Left cardiac atrium (tissue), 4 donors: ENCODE measurements at regions not wholly inside any gene's neighbourhood (a gene's known extent, or its start where the extent isn't known, plus 50 kb on each side); places are given as distances from the start of the nearest gene placed in this dataset.

Experiments used
- ATAC-seq, 2 donors: fragments of 200-7000 bp; cut with Tn5 transposase; one replicate each; pipeline ENCODE4 v1.9.1; 2020; ENCODE audit warnings: mild to moderate bottlenecking in 2 of 2, moderate library complexity in 2 of 2
- DNase-seq: peaks from one replicate; pipeline ENCODE4 v3.0.0-alpha.2; 2020
- intact Hi-C, 2 donors: fragments of 100-400 bp; cut with DNase I; formaldehyde crosslinking; loops; one replicate each; pipeline versions ENCODE4 v1.14.1 to v1.15.1; 2022 to 2023
- donor health status: DM: no; HTN: yes; CAD: no.
- donor health status: DM: no; HTN: yes; CAD: no; lungs with severe emphysema.
- donor health status: DM: yes; HTN: yes; CAD: no.
- donor health status: Dilated cardiomyopathy.

DNA sequence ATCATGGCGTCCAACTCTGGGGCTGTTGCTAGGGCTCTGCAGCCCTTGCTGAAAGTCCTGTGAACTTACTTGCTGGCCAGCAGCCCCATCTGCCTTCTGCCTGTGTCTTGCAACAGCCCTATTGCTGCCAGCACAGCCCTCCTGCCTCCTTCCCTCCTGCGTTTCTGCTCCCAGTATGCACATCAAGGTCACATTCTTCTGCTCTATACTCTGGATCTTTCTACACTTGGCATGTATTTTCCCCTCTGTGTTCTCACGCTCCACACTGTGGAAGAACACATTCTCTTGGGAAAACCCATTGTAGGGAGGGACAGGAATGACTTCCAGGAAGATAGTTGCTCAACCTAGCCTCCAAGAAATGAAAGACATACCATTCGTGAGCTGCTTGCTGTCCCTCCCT is 80.9 kb upstream of the PHACTR2 start:
- ATAC-seq (peak; percentile 60 to 83), DNase-seq (peak; percentile 66)
- intact Hi-C loops = no loop called here

DNA sequence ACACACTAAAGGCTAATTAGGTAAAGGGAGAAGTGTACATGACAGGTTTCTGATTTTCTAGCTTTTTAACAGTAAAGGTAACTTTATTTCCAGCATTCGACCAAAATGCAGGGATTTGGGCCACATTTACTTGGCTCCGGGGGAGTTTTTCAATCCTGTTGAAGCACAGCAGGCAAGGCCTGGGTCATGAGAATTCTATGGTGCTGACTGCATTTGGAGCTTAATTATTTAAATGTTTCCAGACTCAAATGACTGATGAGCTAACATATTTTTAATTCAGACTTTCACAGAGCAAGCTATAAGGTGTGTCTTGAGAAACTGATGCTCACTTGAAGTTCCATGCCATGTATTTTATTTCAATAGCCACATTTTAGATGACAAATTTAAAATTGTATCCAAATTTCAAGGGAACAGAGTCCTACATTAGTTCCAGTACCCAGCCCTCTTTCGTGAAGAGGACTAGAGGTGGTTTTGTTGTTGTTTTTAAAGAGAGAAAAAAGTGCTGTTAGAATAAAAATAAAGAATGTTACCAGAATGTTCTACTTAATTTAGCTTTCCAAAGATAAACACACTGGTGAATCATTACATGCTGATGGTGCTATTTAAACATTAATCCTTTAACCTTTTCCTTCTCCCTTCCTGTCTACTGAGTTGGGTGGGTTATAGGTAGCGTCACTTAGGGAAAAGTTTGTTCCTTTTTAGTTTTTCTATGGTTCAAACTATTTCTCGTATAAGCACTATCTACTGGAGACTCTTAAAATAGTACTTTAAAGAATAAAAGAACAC is 82.3 kb upstream of the PHACTR2 start:
- intact Hi-C loops = no loop called here
- no peak for DNase-seq
- ATAC-seq = no peak

DNA sequence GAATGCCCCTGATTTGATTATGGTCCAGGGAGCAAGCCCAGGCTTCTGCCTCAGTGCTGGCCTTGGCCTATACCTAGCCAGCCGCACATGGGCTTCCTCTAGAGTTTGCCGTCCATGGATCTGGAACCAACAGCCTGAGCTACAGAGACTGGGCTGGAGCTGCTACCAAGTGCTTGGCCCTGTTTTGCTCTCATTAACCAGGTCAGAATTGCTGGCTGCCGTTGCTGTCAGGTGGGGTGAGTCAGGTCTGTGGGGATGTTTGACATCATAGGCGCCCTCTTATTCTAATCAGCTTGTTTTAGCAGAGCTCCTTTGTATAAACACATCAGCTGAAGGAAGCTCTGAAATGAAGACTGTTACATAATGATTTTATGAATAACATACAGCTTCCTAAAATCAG is 83.1 kb upstream of the PHACTR2 start:
- ATAC-seq (peak in 1 of 2 donors; percentile 35), DNase-seq (no peak)
- intact Hi-C loops = no loop called here

DNA sequence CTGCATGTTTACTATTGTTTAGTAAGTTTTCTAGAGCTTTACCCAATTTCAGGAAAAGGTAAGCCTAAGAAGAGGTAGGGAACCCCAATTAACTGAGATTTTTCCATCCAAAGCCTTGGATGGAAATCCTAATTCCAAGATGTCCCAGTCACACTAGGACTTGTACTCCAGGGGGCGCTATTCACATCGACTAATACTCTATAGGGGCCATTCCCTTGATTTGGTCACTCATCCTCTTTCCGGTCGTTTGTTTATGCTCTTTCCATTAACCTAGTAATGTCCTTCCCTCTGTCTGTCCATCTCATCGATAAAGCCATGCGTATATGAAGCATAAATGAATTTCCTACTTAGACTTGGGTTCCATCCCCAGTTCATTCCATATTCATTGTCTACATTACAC is 80.8 kb upstream of the FUCA2 start:
- intact Hi-C loops = no loop called here
- ATAC-seq (no peak), DNase-seq (no peak)

DNA sequence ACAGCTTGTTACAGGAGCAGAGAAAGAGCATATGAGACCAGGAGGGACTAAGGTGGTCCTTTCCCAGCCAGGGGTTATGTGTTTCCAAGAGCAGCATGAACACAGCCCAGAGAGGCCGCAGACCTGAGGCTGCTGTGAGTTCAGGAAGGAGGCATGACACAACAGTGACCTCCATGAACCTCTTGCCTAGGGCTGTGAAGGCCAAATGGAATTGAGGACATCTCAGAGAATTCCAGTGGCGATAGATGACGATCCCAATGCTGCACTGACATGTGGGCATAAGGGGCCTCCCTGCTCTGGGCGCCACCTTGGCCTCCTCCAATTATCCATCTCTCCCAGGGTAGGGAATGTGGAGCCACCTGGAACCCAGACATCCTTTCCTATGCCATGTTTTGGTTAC is 79.9 kb upstream of the FUCA2 start:
- DNase-seq (no peak), ATAC-seq (no peak)
- intact Hi-C loops = no loop called here

DNA sequence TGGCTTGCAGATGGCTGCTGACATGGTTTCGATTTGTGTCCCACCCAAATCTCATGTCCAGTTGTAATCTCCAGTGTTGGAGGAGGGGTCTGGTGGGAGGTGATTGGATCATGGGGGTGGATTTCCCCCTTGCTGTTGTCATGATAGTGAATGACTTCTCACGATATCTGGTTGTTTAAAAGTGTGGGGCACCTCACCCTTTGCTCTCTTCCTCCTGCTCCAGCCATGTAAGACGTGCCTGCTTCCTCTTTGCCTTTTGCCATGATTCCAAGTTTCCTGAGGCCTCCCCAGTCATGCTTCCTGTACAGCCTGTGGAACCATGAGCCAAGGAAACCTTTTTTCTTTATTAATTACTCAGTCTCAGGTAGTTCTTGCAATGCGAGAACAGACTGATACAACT is 77.6 kb upstream of the FUCA2 start:
- intact Hi-C loops = no loop called here
- no peak for ATAC-seq
- no peak for DNase-seq

DNA sequence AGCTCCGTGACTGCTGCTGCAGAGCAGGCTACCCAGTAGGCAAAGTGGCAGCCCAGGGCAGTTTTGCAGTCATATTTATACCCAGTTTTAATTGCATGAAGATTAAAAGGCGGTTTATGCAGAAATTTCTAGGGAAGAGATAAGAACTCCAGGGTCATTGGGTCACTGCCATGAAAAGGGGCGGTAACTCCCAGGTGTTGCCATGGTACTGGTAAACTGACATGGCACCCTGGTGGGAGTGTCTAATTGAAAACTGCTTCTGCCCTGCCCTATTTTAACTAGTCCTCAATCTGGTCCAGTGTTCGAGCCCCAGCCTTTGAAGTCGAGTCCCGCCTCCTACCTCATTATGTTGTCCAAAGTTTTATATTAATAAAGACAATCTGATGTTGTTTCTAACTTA is 75.0 kb upstream of the FUCA2 start:
- intact Hi-C loops = no loop called here
- ATAC-seq = no peak
- no peak for DNase-seq

DNA sequence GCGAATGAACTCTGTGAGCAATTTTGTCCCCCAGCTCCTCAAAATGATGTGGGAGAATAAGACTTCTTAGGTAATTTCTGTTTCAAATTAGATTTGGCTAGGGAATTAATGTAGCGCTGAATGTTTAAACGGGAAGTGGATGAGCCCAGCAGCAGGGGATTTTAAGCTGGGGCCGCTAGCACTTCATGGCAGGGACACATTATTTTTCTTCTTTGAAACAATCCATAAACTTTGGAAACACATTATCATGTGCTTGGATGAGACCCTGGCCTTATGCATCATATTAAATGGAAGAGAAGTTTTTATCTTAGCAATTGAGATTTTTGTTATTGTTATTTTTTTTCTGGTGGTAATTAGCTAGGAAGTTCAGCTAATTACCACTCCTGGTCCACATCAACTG is 74.2 kb upstream of the FUCA2 start:
- ATAC-seq = no peak
- intact Hi-C loops = no loop called here
- DNase-seq = no peak

DNA sequence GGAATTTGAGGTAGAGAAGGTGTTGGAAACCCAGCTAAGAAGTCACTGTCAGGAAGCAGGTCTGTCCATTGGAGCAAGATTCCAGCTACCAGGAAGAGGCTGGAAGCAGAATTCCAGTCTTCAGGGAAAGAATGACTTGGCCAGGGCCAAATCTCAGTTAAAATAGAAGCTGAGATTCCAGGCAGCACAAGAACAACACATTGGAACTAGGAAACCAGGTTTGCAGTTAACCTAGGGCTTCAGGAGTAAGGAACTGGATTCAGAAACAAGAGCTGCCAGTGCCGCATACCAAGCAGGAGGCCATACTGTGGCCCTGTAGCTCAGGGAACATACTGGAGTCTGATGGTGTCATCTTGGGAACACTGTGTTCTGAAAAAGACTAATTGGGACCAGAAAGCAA is 73.7 kb upstream of the FUCA2 start:
- DNase-seq = no peak
- ATAC-seq = no peak
- intact Hi-C loops = no loop called here

DNA sequence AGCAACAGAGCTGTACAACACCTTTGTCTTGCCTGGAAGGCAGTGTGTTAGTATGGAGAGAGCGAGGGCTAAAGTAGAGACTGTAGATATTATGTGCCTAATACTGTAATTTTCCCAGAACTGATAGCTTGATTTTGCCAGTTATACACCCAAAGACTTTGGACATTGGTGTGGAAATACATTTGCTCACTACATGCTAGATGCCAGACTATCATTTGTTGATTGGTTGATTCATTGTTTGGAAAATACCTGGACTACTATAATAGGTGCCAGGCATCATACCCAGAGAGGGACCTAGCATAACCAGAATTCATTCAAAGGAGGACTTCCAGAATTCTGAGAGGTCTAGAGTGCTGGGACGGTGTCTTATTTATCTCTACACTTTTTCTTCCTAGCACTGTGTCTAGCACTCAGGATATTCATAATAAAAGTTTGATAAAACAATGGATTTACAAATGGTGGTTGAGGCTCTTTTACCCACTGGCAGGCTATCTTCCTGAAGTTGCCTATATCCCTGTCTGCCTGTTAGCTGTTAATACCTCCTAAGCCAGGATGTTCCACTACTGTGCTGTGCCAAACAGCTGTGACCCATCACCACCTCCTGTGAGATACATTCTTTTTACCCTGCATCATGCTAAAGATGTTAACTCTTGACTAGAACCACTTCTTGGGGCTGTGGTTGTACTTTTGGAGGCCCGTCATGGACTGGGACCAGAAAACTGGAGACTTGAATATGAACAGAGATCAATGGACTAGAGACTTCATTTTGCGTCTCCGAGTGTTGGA is 72.2 kb upstream of the FUCA2 start:
- intact Hi-C loops = no loop called here
- DNase-seq (no peak), ATAC-seq (peak in 1 of 2 donors; percentile 27)

DNA sequence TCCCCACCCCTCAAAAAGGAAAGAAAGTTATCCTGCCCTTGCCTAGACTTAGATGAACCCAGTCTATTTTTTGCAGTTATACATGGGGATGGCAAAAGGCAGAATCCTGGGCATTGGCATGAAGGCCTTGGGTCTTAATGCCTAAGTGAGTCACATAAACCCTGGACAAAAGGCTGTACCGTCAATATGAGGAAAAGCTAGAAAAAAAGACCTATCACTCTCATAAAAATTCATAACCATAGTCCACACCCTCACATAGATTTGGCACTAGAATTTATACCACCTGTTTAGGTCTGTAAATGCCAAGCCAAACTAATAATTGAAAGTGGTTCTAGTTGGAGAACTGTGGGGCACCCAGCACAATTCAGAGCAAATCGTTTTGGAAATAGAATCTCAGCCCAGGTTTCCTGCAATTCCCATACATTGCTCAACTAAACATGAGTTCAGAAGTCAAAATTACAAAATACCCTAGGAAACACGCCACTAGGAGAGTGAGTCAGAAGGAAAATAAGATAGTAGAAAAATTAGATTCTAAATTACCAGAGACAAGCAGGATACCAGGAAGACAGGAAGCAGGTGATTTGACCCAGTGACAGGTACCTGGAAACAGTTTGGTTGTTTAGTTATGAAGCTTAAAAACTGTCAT is 70.4 kb upstream of the FUCA2 start:
- intact Hi-C loops = no loop called here
- DNase-seq (no peak), ATAC-seq (peak in 1 of 2 donors; percentile 46)

DNA sequence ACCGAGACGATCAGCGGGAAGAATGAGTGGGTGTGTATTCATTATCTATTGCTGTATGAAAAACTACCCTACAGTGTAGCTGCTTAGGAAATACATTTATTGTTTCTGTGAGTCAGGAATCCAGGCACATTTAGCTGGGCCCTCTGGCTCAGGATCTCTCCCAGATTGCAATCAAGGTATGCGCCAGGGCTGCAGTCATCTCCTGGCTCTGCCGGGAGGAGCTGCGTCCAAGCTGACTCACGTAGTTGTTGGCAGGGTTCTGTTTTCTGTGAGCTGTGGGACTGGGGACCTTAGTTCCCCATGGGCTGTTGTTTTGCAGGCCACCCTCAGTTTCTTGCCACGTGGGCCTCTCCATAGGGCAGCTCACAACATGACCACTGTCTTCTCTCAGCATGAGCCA is 68.2 kb upstream of the FUCA2 start:
- intact Hi-C loops = loop anchor here (5.0 to 10.0 kb wide), 2 partner anchors 265 to 433 kb away; partner anchors contain the start of gene LTV1 (in 1 of the 2)
- ATAC-seq = peak in 1 of 2 donors; percentile 84
- DNase-seq = peak; percentile 46

DNA sequence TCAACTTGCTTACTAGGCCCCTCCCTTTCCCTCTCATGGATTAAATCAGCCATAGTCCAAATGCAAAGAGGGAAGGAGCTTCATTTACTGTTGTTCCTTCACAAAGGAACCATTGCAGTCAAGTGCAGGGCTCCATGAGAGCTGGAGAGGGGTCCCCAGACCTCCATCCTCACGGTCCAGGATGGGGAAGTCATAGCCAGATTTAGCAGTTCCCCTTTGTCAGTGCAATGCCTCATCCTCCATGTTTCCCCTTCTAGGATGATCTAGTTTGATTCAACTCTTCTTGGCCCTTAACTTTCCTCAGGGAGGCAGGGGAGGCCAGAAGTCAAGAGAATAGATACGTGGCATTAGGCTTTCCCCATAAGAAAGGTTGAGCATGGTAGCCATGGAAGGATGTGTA is 66.5 kb upstream of the FUCA2 start:
- DNase-seq (no peak), ATAC-seq (no peak)
- intact Hi-C loops = loop anchor here (5.0 to 10.0 kb wide), 2 partner anchors 267 to 434 kb away; partner anchors contain the start of gene LTV1 (in 1 of the 2)

DNA sequence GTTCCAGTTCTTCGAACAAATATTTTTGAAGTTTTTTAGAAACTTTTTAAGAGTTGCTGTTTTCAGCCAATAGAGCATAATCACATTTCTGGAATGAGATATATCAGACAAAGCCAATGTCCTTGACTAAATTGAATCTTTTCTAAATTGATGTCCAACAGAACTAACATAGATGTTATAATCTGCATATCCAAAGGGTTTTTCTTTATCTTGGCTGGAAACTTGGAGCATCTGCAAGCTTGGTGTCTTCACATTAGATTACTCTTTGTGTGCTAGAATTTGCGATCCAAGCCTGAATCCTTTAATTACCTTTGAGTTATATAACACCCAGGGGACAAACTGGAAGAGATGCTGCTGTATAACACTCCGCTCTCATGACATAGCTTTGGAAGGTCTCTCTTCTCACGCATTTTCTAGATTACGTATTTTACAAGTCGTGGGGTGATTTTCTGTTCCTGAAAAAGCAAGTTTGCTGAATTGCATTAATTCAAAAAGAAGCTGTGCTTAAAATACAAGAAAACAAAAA is 64.4 kb upstream of the FUCA2 start:
- intact Hi-C loops = loop anchor here (1.0 to 10.0 kb wide), 3 partner anchors 269 to 437 kb away; partner anchors contain the start of gene LTV1 (in 1 of the 2)
- ATAC-seq (peak in 1 of 2 donors; percentile 43), DNase-seq (no peak)

DNA sequence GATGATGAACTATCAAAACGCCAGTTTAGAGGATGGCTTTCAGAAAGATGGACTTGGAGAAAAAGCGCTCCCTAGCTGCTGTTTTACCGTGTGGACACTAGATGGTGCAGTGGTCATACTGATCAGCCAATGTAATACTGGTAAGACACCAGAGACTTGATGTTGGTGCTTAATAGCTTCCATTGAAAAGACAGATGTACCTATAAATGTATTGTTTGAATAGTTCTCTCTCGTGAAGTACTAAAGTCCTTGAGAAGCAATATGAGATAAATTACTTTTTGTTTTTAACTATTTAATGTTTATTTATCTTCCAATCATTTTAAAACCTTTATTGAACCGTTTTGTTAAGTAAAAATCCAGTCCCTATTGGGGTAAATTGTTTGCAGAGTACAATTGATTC is 63.9 kb upstream of the FUCA2 start:
- peak; percentile 84 to 89 for ATAC-seq
- no peak for DNase-seq
- intact Hi-C loops = loop anchor here (1.0 to 10.0 kb wide), 3 partner anchors 269 to 438 kb away; partner anchors contain the start of gene LTV1 (in 1 of the 2)

DNA sequence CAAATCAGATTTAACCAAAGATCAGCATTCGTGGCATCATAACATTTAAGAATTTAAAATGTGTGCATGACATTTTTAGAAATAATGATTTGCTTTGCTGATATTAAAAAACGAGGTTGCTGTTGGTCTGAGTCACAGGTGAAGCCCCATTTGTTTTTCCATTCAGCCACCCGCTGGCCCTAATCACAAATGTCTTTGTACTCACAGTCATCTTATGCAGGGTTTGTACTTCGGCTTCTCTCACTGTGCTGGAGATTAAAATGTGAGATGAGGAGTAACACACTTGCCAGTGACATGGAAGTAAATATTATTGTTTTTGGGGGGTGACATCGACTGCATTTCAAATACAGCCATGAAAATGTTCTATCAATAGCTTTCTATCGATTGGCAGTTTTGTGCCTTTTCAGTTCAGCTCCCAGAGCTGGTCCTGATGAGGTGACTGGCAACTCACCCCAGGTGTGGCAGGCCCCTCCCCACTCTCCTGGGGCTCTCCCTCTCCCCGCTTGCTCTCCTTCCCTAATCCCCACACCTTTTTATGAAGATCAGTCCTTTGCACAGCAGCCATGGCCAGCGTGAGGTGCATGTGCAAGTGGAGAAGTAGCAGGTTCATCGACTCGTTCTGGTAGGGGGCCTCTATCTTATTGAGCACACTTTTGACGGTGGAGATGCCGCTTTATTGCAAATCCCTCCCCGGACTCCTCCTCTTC is 58.8 kb upstream of the FUCA2 start:
- DNase-seq = no peak
- intact Hi-C loops = loop anchor here in 1 of 2 donors (10.0 kb wide), 1 partner anchor 275 kb away; the partner anchor contains the start of gene LTV1

DNA sequence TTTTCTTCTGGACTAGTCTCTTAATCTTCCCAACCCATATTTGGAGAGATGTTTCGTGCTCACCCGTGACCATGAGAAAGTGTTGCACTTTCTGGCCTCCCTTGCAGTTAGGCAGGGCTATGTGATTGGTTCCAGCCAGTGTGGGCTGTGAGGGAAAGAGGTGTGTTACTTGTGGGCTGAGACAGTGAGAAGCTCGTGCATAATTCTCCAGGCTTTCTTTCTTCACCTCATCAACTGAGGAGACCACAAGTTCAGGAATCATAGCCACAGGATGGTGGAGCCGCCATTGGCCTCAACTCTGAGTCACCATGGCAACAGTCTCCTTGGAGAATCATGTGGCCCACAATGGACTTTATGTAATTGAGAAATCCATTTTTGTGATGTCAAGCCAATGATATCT is 57.5 kb upstream of the FUCA2 start:
- DNase-seq (no peak), ATAC-seq (peak in 1 of 2 donors; percentile 14)

More for the DNA sequence above, 58.8 kb upstream of the FUCA2 start:
- no peak for ATAC-seq

DNA sequence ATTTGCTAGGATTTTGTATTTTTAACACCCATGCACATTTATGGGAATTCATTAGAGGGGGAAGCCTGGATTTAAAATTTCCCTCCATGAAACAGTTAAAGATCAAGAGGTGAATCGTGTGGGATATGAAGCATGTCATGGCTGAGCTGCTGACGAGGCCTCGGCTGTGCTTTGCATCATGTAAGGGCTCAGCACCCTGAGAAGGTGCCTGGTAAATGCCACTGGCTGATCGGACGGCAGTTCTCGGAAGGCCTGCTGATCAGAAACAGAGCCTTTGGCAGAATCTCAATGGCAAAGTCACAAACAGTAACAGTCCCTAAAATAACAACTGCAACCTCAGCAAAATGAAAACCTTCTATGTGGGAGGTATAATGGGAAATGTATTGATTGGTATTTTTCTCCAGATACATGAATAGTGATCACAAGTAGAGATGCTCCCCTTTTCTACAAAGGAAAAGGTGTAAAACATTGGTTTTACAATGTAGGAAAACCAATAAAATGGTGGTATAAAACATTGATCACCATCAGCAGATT is 53.0 kb upstream of the FUCA2 start:
- intact Hi-C loops = no loop called here
- peak; percentile 66 for DNase-seq
- ATAC-seq = peak; percentile 48 to 80

More for the DNA sequence above, 57.5 kb upstream of the FUCA2 start:
- intact Hi-C loops = no loop called here

DNA sequence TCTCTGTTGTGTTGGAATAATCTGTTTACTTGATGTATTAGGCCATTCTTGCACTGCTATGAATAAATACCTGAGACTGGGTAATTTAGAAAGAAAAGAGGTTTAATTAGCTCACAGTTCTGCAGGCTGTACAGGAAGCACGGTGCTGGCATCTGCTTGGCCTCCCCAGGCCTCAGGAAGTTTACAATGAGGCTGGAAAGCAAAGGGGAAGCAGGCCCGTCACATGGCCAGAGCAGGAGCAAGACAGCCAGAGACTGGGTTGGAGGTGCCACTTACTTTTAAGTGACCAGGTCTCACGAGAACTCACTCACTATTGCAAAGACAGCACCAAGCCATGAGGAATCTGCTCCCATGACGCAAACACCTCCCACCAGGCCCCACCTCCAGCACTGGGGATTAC is 50.6 kb upstream of the FUCA2 start:
- intact Hi-C loops = no loop called here
- ATAC-seq = no peak
- DNase-seq = no peak
